HepG2 (cell line): ENCODE measurements at regions not wholly inside any gene's neighbourhood (a gene's known extent, or its start where the extent isn't known, plus 50 kb on each side); places are given as distances from the start of the nearest gene placed in this dataset.

ENCODE experiments used
- ATAC-seq: fragments of 200-7000 bp; cut with Tn5 transposase; 3 replicates; pipeline ENCODE4 v1.9.1; 2020; ENCODE audit warnings: mild to moderate bottlenecking, moderate library complexity
- BruUV-seq: library from RNA; stranded (reverse); fragments of 400-500 nt; replicated peaks from 2 replicates; lab custom pipeline; 2021; lab: Mats Ljungman, UMichigan
- CTCF ChIA-PET: fragments of 300-600 bp; formaldehyde crosslinking; extraction: SDS; loops from one replicate; lab custom pipeline; 2021; ENCODE audit warnings: low total read pairs, inconsistent platforms, low intra/inter-chr PET ratio; lab: Yijun Ruan, JAX
- POLR2A ChIA-PET: fragments of 350-600 bp; sonication (Branson Sonifier 250); formaldehyde crosslinking; loops from one replicate; lab custom pipeline; 2020; ENCODE audit warnings: antibody characterized with exemption, inconsistent platforms; lab: Yijun Ruan, JAX
- DNase-seq: peaks from one replicate; pipeline ENCODE4 v3.0.0-alpha.2; 2015; ENCODE audit warnings: low spot score
- FAIRE-seq: peaks from 3 replicates; lab custom pipeline; 2011; peaks lifted over from hg19 to GRCh38; lab: Jason Lieb, UNC
- H2AFZ ChIP-seq: one replicate; pipeline ENCODE4 v1.6.1; 2011; ENCODE audit warnings: low read length, inconsistent platforms
- H3K27ac ChIP-seq: fragments of 300-600 bp; 3 replicates; pipeline ENCODE4 v1.8.0; 2011; ENCODE audit warnings: mixed run types, mild to moderate bottlenecking, mixed read lengths, low read length, inconsistent platforms; ENCODE audit not compliant: insufficient read depth; ENCODE audit errors: extremely low read length
- H3K27me3 ChIP-seq, 2 experiments: fragments of 200-600 bp in 1 of 2; 2 replicates in 1 of 2; 3 replicates in 1 of 2; pipeline versions ENCODE4 v1.6.0 to v1.8.0; 2011; ENCODE audit warnings: low read length in 2 of 2, mild to moderate bottlenecking in 2 of 2, moderate library complexity in 2 of 2, inconsistent platforms in 1 of 2; ENCODE audit not compliant: insufficient read depth in 2 of 2, control insufficient read depth in 1 of 2
- H3K36me3 ChIP-seq, 2 experiments: fragments of 200-600 bp in 1 of 2; replicated peaks in 1 of 2; 2 replicates in 1 of 2; 3 replicates in 1 of 2; pipeline versions ENCODE4 v1.5.1 to v1.8.0; 2011; ENCODE audit warnings: low read length in 2 of 2, inconsistent platforms in 1 of 2; ENCODE audit not compliant: insufficient read depth in 2 of 2, control insufficient read depth in 1 of 2
- H3K4me1 ChIP-seq: 2 replicates; pipeline ENCODE4 v1.5.1; 2012; ENCODE audit warnings: low read length, inconsistent platforms; ENCODE audit not compliant: insufficient read depth
- H3K4me2 ChIP-seq: 2 replicates; pipeline ENCODE4 v1.6.0; 2011; ENCODE audit warnings: low read depth, low read length, inconsistent platforms
- H3K4me3 ChIP-seq, 3 experiments: fragments of 200-600 bp in 1 of 3; sonication (generic), shearing (Covaris generic) in 1 of 3; replicated peaks in 1 of 3; 2 replicates each; pipeline ENCODE4 v1.5.1; 2011 to 2016; ENCODE audit warnings: low read length in 3 of 3, inconsistent platforms in 2 of 3, low read depth in 2 of 3, mild to moderate bottlenecking in 2 of 3, control low read depth in 1 of 3, mixed read lengths in 1 of 3; ENCODE audit not compliant: insufficient read depth in 1 of 3
- H3K79me2 ChIP-seq: one replicate; pipeline ENCODE4 v1.6.1; 2011; ENCODE audit warnings: low read length, inconsistent platforms; ENCODE audit not compliant: insufficient read depth
- H3K9ac ChIP-seq: 2 replicates; pipeline ENCODE4 v1.6.0; 2011; ENCODE audit warnings: mild to moderate bottlenecking, low read depth, low read length, inconsistent platforms; ENCODE audit not compliant: insufficient read depth
- H3K9me3 ChIP-seq: 2 replicates; pipeline ENCODE4 v1.5.1; 2012; ENCODE audit warnings: mild to moderate bottlenecking, low read length
- H4K20me1 ChIP-seq: 2 replicates; pipeline ENCODE4 v1.6.0; 2011; ENCODE audit warnings: inconsistent platforms, mild to moderate bottlenecking, low read length, moderate library complexity; ENCODE audit not compliant: insufficient read depth
- NONO ChIP-seq, 2 experiments: fragments of 450-650 bp in 1 of 2; sonication (generic) in 1 of 2; formaldehyde crosslinking in 1 of 2; IDR thresholded peaks in 1 of 2; conservative IDR thresholded peaks in 1 of 2; 2 replicates each; pipeline versions ENCODE4 v1.6.1 to v1.8.0; 2017 to 2022; ENCODE audit warnings: mild to moderate bottlenecking in 1 of 2, missing genetic modification reagents in 1 of 2, moderate library complexity in 1 of 2
- SUZ12 ChIP-seq: fragments of 150-350 bp; IDR thresholded peaks from 2 replicates; pipeline ENCODE4 v1.6.1; 2014; ENCODE audit warnings: low read depth, low read length
- ZMAT3 ChIP-seq: sonication (generic); formaldehyde crosslinking; conservative IDR thresholded peaks from 2 replicates; pipeline ENCODE4 v1.7.0; 2021; ENCODE audit warnings: missing genetic modification reagents
- ZNF670 ChIP-seq: sonication (generic); formaldehyde crosslinking; IDR thresholded peaks from 2 replicates; pipeline ENCODE4 v1.8.0; 2022; ENCODE audit warnings: mild to moderate bottlenecking, missing genetic modification reagents, borderline replicate concordance
- ZNF782 ChIP-seq: sonication (generic); formaldehyde crosslinking; IDR thresholded peaks from 2 replicates; pipeline ENCODE4 v1.4.0; 2020; ENCODE audit warnings: missing genetic modification reagents, mild to moderate bottlenecking, borderline replicate concordance
- ZNF784 ChIP-seq: sonication (generic); formaldehyde crosslinking; IDR thresholded peaks from 2 replicates; pipeline ENCODE4 v1.5.1; 2020; ENCODE audit warnings: missing genetic modification reagents, mild to moderate bottlenecking, borderline replicate concordance
- WGBS: methylation state at CpG from one replicate; pipeline ENCODE4 v1.1.6; 2017; ENCODE audit warnings: low lambda C conversion rate; 5-methylcytosine and 5-hydroxymethylcytosine counted together
- in situ Hi-C: cut with HindIII; loops from 2 replicates; pipeline ENCODE4 v1.10.0; 2017; ENCODE audit warnings: low pct_unique_long_range_greater_than_20kb; ENCODE audit not compliant: extremely low pct_ligation_motif_present
- intact Hi-C: fragments of 100-400 bp; cut with micrococcal nuclease; formaldehyde crosslinking; loops from one replicate; pipeline ENCODE4 v1.10.0; 2022; ENCODE audit not compliant: unreplicated experiment
- TF ChIP-seq, protein P1 (sequence below): sonication (generic); formaldehyde crosslinking; IDR thresholded peaks from 2 replicates; pipeline ENCODE4 v1.8.0; 2023; ENCODE audit warnings: mild to moderate bottlenecking, missing genetic modification reagents
- TF ChIP-seq, protein P2 (sequence below): sonication (generic); formaldehyde crosslinking; IDR thresholded peaks from 2 replicates; pipeline ENCODE4 v1.5.0; 2020; ENCODE audit warnings: missing genetic modification reagents

GRCh38 chr3:28598165-28598564 is 249.5 kb upstream of the AZI2 start:
- no peaks in the 10 kb centered on the region for H3K9me3 ChIP-seq
- no peaks in the 10 kb centered on the region for H3K79me2 ChIP-seq
- H3K4me2 ChIP-seq, result no peak overlapping the region
- H3K4me3 ChIP-seq, result no peak overlapping the region
- H2AFZ ChIP-seq, result no peak overlapping the region
- TF ChIP-seq ZNF670 (CRISPR knock-in tag) (no peak), ZMAT3 (CRISPR knock-in tag) (no peak), ZNF784 (CRISPR knock-in tag) (no peak), SUZ12 (no peak), NONO (IDR thresholded peaks at IDR 0.05) (no peak), NONO (CRISPR knock-in tag; conservative IDR thresholded peaks at IDR 0.05) (no peak), ZNF782 (CRISPR knock-in tag) (no peak)
- TF ChIP-seq, protein P1, sequence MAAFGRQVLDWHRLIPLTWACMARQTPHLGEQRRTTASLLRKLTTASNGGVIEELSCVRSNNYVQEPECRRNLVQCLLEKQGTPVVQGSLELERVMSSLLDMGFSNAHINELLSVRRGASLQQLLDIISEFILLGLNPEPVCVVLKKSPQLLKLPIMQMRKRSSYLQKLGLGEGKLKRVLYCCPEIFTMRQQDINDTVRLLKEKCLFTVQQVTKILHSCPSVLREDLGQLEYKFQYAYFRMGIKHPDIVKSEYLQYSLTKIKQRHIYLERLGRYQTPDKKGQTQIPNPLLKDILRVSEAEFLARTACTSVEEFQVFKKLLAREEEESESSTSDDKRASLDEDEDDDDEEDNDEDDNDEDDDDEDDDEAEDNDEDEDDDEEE (CRISPR knock-in tag), result no peak
- TF ChIP-seq, protein P2, sequence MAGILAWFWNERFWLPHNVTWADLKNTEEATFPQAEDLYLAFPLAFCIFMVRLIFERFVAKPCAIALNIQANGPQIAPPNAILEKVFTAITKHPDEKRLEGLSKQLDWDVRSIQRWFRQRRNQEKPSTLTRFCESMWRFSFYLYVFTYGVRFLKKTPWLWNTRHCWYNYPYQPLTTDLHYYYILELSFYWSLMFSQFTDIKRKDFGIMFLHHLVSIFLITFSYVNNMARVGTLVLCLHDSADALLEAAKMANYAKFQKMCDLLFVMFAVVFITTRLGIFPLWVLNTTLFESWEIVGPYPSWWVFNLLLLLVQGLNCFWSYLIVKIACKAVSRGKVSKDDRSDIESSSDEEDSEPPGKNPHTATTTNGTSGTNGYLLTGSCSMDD, result no peak
- CTCF ChIA-PET, result no interaction called here
- POLR2A ChIA-PET, result no interaction called here
- BruUV-seq, result no TSS peak
- in situ Hi-C loops (no loop called here), intact Hi-C loops (no loop called here)
- WGBS, result 11% methylated on average over 4 of the region's 4 CpGs
- no peak overlapping the region for H3K27ac ChIP-seq
- FAIRE-seq (no peak), DNase-seq (no peak), ATAC-seq (no peak)
- H3K4me1 ChIP-seq, result no peaks in the 10 kb centered on the region
- no peak overlapping the region for H3K9ac ChIP-seq
- no peaks in the 10 kb centered on the region for H3K27me3 ChIP-seq
- H3K36me3 ChIP-seq, result no peaks in the 10 kb centered on the region
- H4K20me1 ChIP-seq, result no peaks in the 10 kb centered on the region
